NB4 (cell line): ENCODE measurements at regions not wholly inside any gene's neighbourhood (a gene's known extent, or its start where the extent isn't known, plus 50 kb on each side); places are given as distances from the start of the nearest gene placed in this dataset.

Source experiments
- DNase-seq: peaks from one replicate; pipeline ENCODE4 v3.0.0; 2010; ENCODE audit warnings: low read depth
- H3K4me3 ChIP-seq: one replicate; pipeline ENCODE4 v1.5.1; 2011; ENCODE audit warnings: mild to moderate bottlenecking, low read depth, low read length, moderate library complexity
- MYC ChIP-seq: IDR thresholded peaks from 2 replicates; pipeline ENCODE4 v1.6.1; 2011; ENCODE audit warnings: low read depth, low read length
- POLR2A ChIP-seq: IDR thresholded peaks from 2 replicates; pipeline ENCODE4 v1.6.1; 2011; ENCODE audit warnings: mild to moderate bottlenecking; ENCODE audit not compliant: insufficient read length; ENCODE audit errors: extremely low read depth
- TF ChIP-seq, protein P1 (sequence below): IDR thresholded peaks from 2 replicates; pipeline ENCODE4 v1.6.1; 2011; ENCODE audit warnings: low read depth, low read length
- TF ChIP-seq, protein P2 (sequence below): IDR thresholded peaks from one replicate; pipeline ENCODE4 v1.5.1; 2012; ENCODE audit warnings: low read depth, low read length

DNA sequence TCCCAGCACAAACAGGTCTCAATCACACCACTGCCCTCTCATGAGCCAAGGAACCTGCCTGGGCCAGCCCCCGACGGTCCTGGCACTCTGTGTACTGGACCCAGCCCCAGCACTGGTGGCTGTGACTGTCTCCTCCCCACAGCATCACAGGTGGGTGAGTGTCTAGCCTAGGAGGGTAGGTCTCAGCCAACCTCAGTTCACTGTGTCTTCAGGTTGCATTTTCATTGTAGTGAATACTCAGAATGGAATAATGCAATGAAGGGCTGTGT, 163.4 kb upstream of the NSMCE3 start:
- DNase-seq, result no peak
- TF ChIP-seq POLR2A (no peak), MYC (no peak)
- TF ChIP-seq, protein P1, sequence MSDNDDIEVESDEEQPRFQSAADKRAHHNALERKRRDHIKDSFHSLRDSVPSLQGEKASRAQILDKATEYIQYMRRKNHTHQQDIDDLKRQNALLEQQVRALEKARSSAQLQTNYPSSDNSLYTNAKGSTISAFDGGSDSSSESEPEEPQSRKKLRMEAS, result no peak
- TF ChIP-seq, protein P2, sequence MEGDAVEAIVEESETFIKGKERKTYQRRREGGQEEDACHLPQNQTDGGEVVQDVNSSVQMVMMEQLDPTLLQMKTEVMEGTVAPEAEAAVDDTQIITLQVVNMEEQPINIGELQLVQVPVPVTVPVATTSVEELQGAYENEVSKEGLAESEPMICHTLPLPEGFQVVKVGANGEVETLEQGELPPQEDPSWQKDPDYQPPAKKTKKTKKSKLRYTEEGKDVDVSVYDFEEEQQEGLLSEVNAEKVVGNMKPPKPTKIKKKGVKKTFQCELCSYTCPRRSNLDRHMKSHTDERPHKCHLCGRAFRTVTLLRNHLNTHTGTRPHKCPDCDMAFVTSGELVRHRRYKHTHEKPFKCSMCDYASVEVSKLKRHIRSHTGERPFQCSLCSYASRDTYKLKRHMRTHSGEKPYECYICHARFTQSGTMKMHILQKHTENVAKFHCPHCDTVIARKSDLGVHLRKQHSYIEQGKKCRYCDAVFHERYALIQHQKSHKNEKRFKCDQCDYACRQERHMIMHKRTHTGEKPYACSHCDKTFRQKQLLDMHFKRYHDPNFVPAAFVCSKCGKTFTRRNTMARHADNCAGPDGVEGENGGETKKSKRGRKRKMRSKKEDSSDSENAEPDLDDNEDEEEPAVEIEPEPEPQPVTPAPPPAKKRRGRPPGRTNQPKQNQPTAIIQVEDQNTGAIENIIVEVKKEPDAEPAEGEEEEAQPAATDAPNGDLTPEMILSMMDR, result no peak
- H3K4me3 ChIP-seq, result no peak overlapping the region

DNA sequence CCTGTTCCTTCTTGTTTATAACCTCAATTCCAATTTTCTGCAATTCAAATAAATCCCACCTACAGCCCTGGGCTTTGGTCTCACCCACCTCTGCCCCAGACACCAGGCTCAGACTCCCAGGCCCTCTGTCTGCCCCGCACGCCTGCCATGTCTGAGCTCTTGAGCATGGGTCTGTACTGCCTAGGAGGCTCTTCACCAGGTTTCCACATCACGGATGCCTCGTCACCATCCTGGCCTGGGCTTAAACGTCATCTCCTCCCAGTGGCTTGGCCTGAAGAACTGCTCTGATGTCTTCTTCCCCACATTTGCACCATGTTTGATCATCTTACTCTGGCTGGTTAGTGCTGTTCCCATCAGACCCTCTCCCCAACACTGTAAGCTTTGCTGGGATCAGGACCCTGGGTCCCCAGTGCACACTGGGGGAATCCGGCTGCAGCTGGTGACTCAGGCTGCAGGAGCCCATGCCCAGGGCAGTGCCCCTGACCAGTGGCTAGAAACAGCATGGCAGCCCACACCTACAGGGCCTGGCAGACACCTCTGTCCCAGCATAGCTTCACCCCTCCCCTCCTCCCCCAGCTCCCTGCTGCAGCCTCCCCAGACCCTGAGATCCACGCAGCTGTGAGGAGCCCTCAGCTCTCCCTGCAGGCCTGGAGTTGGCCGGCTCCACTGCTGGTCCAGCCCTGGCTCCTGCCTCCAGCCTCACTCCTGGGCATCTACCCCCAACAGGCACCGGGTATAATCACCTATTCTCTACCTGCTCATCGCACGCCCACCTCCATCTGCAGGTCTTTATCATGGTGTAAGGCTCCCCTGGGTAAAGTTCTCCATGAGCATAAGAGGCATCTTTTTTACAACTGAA, 162.8 kb upstream of the NSMCE3 start:
- TF ChIP-seq POLR2A (no peak), MYC (no peak)
- TF ChIP-seq, protein P1, result no peak
- TF ChIP-seq, protein P2, result no peak
- no peak for DNase-seq
- H3K4me3 ChIP-seq, result no peak overlapping the region

DNA sequence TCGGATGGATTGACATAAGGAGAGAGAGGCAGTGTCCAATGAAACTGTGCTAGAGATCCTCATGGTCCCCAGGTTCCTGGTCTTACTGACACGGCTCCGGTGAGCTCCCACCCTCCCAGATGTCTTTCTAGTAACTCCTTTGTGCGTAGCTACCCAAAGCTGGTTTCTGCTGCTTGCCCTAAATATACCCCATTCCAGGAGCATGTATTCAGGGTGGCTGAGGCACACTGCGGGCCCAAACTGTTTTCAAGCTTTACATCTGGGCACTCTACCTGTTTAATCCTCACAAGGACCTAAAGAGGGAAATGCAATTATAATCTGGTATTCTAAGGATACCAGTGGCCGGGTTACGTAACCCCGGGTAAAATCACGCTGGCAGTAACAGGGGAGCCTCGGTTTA, 161.2 kb upstream of the NSMCE3 start:
- DNase-seq, result no peak
- TF ChIP-seq, protein P2, result no peak
- TF ChIP-seq POLR2A (no peak), MYC (no peak)
- TF ChIP-seq, protein P1, result no peak
- H3K4me3 ChIP-seq, result no peak overlapping the region

DNA sequence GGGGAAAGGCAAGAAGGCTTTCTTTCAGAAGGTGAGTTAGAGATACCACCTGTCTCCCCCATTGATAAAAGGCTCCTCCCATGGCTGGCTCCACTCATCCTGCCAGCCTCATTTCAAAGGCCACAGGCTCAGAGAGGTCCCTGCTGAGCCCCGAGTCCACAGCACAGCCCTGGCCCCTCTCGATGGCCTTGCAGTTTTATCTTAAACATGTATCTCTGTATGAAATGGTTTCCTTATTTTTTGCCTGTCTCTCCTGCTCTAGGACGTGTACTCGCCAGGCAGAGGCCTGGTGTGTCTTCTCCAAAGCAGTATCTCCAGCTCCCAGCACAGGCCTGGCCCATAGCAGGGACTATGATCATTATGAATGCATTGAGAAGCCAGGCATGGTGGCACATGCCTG, 160.5 kb upstream of the NSMCE3 start:
- TF ChIP-seq, protein P2, result no peak
- TF ChIP-seq POLR2A (no peak), MYC (no peak)
- TF ChIP-seq, protein P1, result no peak
- no peak for DNase-seq
- H3K4me3 ChIP-seq, result no peak overlapping the region

DNA sequence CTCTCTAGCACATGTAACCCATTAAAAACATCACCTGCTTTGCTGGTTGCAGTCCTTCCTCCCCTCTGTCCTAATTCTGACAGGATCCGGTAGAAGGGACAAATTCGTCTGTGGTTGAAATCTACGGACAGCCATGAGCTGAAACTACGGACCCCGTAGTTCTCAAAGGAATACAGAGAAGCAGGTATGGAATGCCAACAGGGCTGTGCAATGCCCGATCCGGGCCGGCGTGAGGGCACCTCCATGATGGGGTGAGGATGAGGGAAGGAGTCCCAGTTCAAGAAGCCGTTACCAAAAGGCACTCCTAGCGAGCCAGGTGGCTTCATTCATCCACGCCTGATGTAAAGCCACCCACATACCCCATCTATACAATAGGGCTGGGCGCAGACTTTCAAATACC, 160.0 kb upstream of the NSMCE3 start:
- no peak overlapping the region for H3K4me3 ChIP-seq
- TF ChIP-seq, protein P2, result no peak
- no peak for TF ChIP-seq POLR2A
- TF ChIP-seq, protein P1, result no peak
- TF ChIP-seq MYC, result no peak
- DNase-seq, result no peak
